PC-3 (cell line): ENCODE measurements at regions not wholly inside any gene's neighbourhood (a gene's known extent, or its start where the extent isn't known, plus 50 kb on each side); places are given as distances from the start of the nearest gene placed in this dataset.

Experiments
- CTCF ChIP-seq: fragments of 300-600 bp; sonication (generic); conservative IDR thresholded peaks from 2 replicates; pipeline ENCODE4 v1.5.1; 2017; ENCODE audit warnings: antibody characterized with exemption, low read depth, mild to moderate bottlenecking, low read length
- EZH2 ChIP-seq: fragments of 300-600 bp; sonication (generic); IDR thresholded peaks from one replicate; pipeline ENCODE4 v1.6.1; 2017; ENCODE audit warnings: antibody characterized with exemption, mild to moderate bottlenecking, low read length; ENCODE audit not compliant: unreplicated experiment
- EZH2phosphoT487 ChIP-seq: fragments of 300-600 bp; sonication (generic); IDR thresholded peaks from 2 replicates; pipeline ENCODE4 v1.6.1; 2018; ENCODE audit warnings: mild to moderate bottlenecking, antibody characterized with exemption, low read length, borderline replicate concordance

GRCh38 chr3:104168386-104168785 is 1198.3 kb upstream of the ALCAM start:
- TF ChIP-seq CTCF (no peak), EZH2phosphoT487 (no peak), EZH2 (no peak)
